NOMO-1 treated with DMSO at 0.1 percent for 48 hours (cell line): ENCODE measurements at regions not wholly inside any gene's neighbourhood (a gene's known extent, or its start where the extent isn't known, plus 50 kb on each side); places are given as distances from the start of the nearest gene placed in this dataset.

Experiments used
- DNase-seq: peaks from one replicate; lab custom pipeline; 2025; ENCODE audit not compliant: unreplicated experiment; lab: John Stamatoyannopoulos, UW

DNA sequence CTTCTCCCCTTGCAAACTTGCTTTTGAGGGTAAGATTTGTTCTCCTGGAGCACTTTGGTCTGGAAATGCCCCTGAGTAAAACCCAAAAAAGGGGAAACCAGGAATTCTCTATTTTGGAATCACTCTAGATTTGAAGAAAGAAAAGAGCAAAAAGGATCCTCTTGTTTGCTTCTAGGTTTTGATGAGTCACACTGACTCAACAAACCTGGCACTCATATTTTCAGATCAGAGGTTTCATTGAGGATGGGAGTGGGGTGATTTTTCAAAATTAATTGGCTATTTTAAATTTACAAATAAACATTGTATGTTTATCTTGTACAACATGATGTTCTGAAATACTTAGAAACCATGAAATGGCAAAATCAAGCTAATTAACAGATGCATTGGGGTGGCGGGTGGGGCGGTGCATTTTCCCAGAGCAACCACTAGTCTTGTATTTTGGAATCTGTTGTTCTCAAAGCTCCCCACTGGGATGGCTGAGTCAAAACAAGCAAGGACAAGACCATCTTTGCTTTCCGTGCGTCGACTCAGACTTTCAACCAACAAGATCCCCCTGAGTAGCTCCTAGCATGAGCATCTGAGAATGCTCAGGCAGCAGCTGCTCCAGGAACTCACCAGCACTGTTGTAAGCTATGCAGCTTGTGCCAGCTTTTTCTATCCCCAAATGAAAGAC is 451.4 kb downstream of the WDR72 start:
- no peak for DNase-seq

DNA sequence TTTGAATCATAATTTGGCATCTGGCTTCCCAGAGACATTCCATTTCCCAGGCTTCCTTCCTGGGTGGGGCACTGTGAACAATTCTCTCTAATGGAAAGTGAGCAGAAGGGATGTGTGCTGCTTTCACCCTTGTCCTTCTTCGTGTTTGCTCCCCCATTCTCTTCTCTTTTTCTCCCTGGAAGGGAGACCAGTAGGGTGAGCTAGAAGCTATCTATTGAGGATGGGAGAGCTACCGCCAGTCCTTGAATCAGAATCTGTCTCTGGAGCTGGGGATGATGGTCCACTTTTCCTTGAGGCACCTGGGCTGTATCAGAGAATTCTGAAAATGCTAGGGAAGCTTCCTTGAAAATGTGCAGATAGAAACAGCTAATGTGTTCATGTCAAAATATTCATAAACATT is 453.9 kb downstream of the WDR72 start:
- no peak for DNase-seq

DNA sequence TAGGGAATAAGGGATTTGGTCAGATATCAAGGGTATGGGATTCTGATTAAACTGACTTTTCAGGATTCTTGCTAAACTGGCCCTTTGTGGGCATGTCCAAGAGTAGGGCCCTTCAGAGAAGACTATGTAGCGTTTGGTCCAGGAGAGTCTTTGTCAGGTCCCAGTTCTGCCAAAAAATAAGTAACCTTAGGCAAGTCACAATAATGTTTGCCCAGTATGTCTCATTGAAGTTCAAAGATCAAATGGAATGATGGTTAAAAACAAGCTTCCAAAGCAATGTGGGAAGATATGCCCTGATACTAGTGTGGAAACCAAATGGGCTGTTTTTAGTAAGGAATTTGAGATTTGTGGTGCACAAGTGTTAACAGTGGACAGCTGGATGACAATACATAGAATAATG is 454.4 kb downstream of the WDR72 start:
- DNase-seq: no peak

DNA sequence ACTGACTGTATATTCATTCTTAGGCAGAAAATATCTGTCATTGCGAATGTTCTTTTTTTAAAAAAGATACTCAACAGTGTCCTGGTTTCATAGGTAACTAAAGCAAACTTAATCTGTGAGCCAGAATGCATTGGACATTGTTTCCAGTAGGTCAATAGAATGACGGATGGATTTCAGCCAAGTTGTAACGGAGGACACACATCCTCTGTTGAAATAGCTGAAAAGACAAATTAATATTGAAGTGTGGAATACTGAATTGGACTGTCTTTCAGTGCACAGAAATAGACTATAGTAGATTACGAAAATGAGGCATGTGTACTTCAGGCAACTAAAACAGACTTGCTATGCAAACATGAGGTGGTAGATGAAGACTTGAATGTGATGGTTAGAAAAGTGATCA is 461.6 kb downstream of the WDR72 start:
- DNase-seq: no peak

DNA sequence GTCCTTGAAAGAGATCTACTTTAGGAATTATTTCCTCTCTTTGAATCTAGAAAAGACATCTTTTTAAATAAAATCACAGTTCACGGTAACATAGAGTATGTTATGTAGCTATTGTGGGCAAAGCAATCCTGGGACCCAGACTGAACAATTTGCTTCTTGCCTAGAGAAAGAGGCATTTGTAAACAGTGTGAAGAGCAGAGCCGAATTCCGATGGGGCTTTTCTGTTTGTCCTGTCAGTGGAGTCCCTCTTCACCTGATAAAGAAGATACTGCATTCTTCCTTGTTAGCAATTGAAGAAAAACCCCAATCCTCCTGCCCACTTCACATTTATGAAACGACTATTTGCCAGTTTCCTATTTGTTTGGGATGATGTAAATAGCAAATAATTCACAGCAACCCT is 462.9 kb downstream of the WDR72 start:
- DNase-seq: no peak

DNA sequence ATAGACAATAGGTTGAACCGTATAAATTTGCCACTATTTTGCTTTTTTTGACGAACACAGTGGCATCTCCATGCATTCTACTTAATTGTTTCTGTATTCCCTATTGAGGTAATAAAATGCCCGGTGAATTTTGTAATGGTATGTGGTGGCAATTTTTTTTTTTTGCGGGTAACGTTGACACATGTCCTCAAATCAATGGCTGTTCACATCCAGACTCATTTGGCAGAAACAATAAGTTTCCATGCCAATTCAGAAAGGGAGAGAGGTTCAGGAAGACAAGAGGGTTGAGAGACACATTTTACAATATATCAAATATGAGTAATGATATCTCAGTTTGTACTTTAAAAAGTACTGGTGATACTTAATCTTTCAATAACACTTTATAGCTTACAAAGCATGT is 463.9 kb downstream of the WDR72 start:
- DNase-seq: no peak

DNA sequence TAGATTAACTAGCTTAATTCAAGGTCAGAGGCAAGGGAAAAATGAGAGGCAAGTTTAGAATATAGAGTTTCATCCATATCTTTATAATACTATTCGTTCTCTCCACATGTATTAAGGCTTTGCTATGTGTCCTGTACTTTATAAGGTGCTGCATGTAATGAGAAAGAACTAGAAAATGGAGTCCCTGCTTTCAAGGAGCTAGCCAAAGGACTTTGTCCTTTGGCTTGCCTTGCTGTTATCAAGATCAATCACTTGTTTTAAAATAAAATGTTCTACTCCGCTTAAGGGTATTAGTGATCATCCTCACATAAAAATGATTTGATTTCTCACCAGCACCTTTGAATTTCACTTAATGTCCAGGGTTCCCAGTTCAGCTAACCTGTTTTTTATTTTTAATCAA is 470.9 kb downstream of the WDR72 start:
- DNase-seq: no peak

DNA sequence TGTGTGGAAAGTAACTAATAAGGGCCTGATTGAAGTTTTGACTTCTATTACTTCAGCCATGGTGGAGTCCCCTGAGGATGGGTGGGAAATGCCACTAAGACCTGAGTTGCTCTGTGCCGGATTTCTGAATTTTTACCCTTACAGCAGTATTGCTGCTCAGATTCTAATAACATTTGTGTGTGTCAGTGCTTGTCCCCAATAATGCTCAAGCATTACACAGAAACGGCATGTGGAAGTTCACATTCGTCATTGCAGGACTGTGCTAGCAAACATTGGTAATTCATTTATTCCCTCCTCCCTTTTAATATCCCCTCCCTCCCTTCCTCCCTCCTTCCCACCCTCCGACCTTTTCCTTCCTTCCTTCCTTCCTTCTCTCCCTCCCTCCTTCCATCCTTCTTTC is 484.5 kb upstream of the ONECUT1 start:
- DNase-seq: no peak

DNA sequence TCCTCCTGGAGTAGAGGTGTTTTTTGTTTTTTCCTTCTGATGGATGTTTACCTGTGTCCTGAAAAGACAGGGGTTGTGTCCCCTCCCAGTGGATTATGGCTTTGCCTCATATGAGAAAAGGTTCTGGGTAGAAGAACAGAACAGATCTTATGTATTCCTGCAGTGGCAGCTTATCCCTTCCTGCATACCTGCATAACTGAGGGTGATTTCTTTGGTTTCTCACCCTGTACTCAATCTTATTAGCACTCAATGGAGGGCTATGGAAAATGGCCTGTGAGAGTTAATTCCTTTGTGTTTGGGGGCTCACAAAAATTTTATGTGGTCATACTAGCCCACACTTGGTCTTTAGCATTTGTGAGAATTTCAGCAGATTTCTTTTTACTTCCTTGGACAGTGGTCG is 482.0 kb upstream of the ONECUT1 start:
- DNase-seq: no peak

DNA sequence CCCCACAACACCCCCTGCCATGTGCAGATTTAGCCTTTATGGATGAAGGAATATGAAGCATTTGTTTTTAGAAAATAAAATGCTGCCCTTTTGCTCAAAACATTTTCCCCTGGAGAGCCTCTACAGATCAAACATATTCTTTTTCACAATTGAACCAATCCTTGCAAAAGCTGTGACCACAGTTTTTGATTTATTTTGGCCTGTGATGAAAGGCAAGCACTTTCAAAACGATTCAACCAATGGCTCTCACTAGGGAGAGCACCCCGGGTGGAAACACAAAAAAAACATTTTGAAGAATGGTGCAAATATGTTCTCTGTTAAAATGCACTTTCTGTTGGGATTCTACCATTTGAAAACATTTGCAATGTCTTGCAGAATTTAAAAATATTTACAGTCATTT is 476.0 kb upstream of the ONECUT1 start:
- no peak for DNase-seq

DNA sequence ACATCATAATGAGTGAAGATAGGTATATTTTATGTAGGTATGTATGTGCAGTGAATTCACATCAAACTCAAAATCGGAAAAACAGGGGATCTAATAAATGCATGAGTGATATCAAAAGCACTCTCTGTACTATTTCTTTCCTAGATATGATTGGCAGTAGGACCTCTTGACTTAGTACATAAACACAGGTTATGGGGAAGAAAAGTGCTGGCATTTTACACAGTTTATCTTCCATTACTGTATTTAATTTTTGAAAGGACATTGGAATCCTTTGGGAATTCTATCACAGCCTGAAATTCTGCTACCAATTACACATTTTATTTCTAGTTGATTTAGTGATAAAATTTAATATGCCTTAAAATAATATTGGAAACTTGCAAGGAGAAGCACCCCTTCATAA is 470.5 kb upstream of the ONECUT1 start:
- DNase-seq: no peak

DNA sequence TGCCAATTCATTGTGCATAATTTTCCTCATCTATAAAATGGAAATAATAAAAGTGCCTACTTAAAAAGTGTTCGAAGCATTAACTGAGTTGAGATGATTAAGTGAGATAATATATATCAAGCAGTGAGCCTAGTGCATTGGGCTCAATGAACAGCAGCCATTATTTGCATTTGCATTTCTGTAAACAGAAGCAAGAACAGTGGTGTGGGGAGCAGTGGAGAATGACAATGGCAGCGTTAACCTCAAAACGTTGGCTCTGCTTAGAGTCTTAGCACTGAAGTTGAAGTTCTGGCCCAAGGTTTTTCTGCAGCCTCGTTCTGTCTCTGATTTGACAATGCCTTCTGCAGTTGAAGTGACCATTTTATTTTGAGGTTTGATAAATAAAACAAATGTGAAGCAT is 466.3 kb upstream of the ONECUT1 start:
- no peak for DNase-seq

DNA sequence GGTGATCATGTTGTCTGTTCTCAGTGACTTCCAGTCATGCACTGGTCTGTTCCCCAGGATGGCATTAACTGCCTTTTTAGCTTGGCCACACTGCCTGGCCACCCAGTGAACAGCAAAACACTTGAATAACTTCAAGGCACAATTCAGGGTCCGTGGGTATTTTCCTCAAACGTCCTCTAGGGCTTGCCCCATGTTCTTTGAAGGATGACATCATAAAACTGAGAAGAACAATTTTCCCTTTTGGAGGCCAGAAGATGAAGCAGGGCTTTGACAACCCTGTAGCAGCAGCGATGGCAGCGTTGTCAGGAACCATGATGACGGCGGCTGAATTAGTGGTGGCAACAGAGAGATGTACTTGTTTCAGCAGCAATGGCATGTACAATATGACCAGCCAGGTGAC is 465.9 kb upstream of the ONECUT1 start:
- DNase-seq: no peak

DNA sequence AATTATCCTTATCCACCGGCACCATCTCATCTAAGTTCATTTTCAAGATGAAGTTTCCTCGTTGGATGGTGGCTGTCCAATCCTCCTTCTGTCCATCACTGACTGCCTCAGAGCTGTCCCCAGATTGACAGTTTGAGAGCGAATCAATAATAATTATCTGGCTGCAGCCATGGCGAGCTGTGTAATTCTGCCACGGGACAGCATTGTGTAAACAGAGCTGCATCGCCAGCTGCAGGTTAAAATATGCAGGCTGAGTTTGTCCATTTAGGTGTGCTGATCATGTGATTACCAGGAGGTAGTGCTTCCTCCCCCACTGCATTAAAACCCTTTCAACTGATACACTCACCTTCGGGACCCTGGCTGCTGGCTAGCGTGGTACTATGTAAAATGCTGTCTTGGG is 461.9 kb upstream of the ONECUT1 start:
- DNase-seq: no peak

DNA sequence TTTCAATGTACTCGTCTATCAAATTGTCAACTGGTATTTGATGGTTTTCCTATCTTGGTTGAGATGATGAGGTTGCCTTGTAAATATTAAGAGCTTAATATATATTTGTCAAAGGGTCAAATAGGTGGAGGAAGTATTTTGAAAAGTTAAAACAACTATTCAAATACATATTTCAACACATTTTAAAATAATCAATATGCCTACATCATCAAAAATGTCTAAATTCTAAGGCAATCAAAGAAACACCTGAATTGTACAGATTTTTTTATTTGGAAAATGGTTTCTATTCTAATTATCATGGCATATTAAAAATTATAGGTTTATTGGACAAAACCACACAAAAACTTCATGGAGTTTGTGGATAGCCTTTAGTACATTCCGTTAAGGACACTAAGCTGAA is 461.4 kb upstream of the ONECUT1 start:
- DNase-seq: no peak

DNA sequence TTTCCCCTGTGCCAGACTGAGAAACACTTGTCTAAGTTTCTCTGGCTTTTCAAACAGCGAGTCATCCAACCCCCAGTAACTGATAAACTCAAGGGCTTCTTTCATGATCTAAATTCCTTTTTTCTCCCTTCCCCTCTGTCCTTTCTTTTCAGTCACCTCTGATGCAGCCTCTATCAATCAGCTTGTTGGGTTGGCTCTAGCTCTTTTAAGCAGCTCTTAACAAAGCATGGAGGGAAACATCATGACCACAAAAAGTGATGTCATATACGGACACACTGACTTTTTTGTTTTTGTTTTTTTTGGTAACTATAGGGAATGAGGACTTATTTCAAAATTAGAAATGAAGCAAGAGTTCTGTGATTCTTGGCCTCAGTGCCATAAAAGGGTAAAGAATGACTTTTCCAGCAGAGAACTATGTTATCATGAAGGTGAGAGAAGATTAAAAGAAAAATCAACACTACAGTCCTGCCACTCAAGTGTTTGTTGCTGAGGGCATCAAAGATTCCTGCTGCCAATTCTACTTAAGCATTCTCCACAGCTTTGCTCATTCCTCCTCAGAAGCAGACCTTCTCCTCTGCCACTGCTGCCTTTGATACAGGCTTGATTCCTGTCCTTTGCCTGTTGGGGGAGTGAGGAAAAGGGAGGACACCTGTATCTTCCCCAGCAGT is 457.0 kb upstream of the ONECUT1 start:
- no peak for DNase-seq

DNA sequence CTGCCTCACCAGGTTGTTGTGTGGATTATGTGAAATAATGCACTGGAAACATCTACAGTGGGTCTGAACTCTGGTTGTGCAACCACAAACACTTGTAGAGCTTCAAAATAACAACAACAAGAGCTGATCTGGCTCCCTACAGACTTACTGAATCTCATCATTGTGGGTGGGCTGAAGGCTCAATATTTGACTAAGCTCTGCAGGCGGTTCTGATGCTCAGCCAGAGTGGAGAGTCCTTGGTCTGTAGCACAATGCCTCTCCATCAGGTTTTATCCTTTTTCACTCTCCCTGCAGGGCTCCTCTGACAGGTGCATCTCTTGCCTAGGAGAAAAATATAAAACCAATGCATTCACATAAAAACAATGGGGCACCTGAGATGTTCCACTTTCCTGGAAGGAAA is 456.3 kb upstream of the ONECUT1 start:
- DNase-seq: no peak

DNA sequence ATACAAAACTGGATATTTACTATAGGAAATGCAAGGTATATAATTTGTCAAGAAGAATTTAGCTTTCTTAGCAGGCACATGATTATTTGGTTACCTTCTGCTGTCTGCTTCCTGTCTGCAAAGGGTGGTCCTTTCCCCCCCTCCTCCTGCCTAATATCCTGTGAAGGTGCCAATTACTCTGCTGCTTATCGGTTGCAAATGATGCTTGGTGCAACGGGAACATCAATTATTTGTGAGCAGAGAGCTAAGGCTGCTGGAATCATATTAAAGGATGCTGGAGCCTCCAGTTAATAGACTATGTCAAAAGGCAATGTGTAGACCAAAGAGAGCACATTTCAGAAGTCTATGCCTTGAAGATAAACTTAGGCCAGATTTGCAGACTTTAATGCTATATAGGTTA is 443.7 kb upstream of the ONECUT1 start:
- no peak for DNase-seq

DNA sequence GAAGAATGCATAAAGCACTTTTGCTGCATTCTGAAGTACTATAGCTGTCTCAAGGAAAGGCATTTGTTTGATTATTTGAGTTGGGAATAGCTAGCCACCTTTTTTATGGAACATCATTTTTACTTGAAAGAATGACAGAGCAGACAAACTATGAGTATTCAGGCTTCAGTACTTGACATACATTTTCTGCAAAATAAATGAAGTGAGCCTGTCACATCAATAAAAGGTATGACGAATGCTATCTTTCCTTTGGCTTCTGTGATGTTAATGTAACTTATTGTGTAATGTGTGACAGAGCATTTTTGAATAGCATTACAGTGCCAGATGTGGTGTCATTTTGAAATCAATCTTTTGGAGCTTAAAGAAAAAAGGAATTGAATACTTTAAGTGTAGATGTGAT is 440.3 kb upstream of the ONECUT1 start:
- no peak for DNase-seq

DNA sequence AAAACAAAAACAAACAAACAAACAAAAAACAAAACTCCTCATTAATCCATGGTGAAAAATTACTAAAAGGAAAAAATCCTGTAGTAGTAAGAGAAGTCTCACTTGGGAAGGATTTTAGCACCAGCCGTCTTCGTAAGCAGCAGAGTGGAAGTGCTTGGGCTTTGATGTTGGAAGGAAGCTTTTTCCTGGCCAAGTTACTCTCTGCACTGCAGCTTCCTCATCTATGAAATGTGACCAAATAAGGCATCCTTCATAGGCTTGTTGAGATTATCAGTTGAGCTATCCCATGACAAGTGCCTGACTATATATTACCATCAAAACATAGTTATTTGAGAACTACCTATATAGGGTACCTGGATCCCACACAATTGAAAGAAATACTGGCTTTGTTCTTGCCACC is 436.4 kb upstream of the ONECUT1 start:
- DNase-seq: no peak

DNA sequence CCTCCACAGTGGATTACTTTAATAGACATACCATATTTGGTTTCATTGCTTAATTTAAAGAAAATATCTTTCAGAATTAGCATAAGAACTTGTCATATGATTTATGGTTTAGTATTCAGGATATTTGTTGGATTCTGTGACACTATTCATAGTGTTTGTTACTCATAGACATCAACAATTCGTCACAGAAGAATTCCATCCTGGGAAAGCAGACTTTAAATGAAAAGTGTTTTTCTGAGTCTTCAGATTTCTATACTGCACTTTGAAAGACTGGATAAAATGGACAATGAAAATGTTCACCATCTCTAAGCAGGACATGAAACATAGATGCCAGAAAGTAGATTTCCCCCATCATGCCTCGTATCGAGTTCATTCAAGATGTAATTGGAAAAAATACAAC is 435.6 kb upstream of the ONECUT1 start:
- no peak for DNase-seq

DNA sequence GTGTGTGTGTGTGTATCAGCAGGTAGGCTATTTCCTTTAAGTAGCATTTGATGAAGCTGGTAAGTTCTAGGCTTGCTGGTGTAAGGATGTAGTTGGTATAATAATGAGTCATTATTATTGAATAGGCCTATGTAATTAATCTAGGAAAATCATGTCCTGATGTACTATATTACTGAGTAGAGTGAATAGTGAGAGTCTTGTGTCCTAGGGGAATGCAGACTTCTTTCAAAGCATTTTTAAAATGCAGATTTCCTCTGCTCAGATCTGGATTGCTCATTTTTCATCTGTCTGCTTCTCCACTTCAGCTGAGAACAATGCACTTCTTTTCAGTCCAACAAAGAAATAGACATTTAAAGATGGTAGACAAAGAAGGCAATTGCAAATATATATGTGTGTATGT is 434.2 kb upstream of the ONECUT1 start:
- no peak for DNase-seq

DNA sequence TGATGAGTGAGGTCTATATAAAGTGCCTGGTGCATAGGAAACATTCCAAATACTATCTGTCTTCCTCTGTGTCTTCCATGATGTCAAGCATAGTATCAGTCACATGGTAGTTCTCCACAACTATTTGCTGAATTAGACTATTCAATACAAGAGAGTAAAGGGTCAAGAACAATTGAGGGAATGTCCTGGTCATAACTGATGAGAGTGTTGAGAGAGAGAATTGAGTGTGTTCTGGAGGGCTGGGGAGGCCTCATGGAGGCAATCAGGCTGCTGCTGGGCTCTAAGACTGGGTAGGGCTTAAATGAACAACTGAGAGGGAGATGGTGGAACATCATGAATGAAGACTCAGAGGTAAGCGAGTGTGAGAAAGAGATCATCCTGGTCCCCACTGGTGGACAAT is 433.7 kb upstream of the ONECUT1 start:
- no peak for DNase-seq
